GM12878 (cell line): ENCODE measurements at regions not wholly inside any gene's neighbourhood (a gene's known extent, or its start where the extent isn't known, plus 50 kb on each side); places are given as distances from the start of the nearest gene placed in this dataset.

Experiments
- ATAC-seq: fragments of 200-7000 bp; cut with Tn5 transposase; 3 replicates; pipeline ENCODE4 v1.9.1; 2020; ENCODE audit warnings: mild to moderate bottlenecking, moderate library complexity
- BruUV-seq: library from RNA; stranded (reverse); fragments of 400-500 nt; replicated peaks from 2 replicates; lab custom pipeline; 2021; lab: Mats Ljungman, UMichigan
- CTCF ChIA-PET: fragments of 300-600 bp; sonication (Branson Sonifier 250); formaldehyde crosslinking; extraction: SDS; loops from one replicate; lab custom pipeline; 2021; ENCODE audit warnings: inconsistent platforms; lab: Yijun Ruan, JAX
- POLR2A ChIA-PET: fragments of 350-600 bp; formaldehyde crosslinking; extraction: SDS; loops from one replicate; lab custom pipeline; 2021; ENCODE audit warnings: inconsistent platforms; lab: Charles Lee
- RAD21 ChIA-PET: fragments of 300-600 bp; sonication (Branson Sonifier 250); formaldehyde crosslinking; loops from one replicate; lab custom pipeline; 2023; ENCODE audit warnings: antibody characterized with exemption; ENCODE audit not compliant: unreplicated experiment; lab: Charles Lee
- SMC1A ChIA-PET: fragments of 300-600 bp; sonication (Branson Sonifier 250); formaldehyde crosslinking; loops from one replicate; lab custom pipeline; 2023; ENCODE audit not compliant: unreplicated experiment, uncharacterized antibody; lab: Charles Lee
- DNase-seq: peaks from one replicate; pipeline ENCODE4 v3.0.0-alpha.2; 2011; ENCODE audit warnings: low read depth, low spot score
- FAIRE-seq: peaks from 3 replicates; lab custom pipeline; 2011; peaks lifted over from hg19 to GRCh38; lab: Jason Lieb, UNC
- H2AFZ ChIP-seq: 2 replicates; pipeline ENCODE4 v1.6.0; 2011; ENCODE audit warnings: low read depth, low read length, control low read depth; ENCODE audit not compliant: control insufficient read depth
- H3K27ac ChIP-seq: 2 replicates; pipeline ENCODE4 v1.5.1; 2011; ENCODE audit warnings: control low read depth; ENCODE audit not compliant: control insufficient read depth, insufficient read depth
- H3K27me3 ChIP-seq, 2 experiments: replicated peaks in 1 of 2; 2 replicates each; pipeline versions ENCODE4 v1.6.0 to v1.6.1; 2011; ENCODE audit warnings: low read length in 1 of 2; ENCODE audit not compliant: control insufficient read depth in 2 of 2, insufficient read depth in 2 of 2
- H3K36me3 ChIP-seq, 2 experiments: 2 replicates each; pipeline ENCODE4 v1.5.1; 2011; ENCODE audit warnings: low read length in 1 of 2; ENCODE audit not compliant: control insufficient read depth in 2 of 2, insufficient read depth in 2 of 2
- H3K4me1 ChIP-seq: 2 replicates; pipeline ENCODE4 v1.6.1; 2011; ENCODE audit warnings: mild to moderate bottlenecking, low read length, moderate library complexity, mixed read lengths; ENCODE audit not compliant: control insufficient read depth, insufficient read depth
- H3K4me2 ChIP-seq: 2 replicates; pipeline ENCODE4 v1.6.0; 2011; ENCODE audit warnings: control low read depth; ENCODE audit not compliant: control insufficient read depth, insufficient read depth
- H3K4me3 ChIP-seq: fragments of 200-600 bp; sonication (generic); 2 replicates; pipeline ENCODE4 v1.5.1; 2016
- H3K79me2 ChIP-seq: 2 replicates; pipeline ENCODE4 v1.6.0; 2011; ENCODE audit warnings: low read length; ENCODE audit not compliant: control insufficient read depth, insufficient read depth
- H3K9ac ChIP-seq: 2 replicates; pipeline ENCODE4 v1.8.0; 2011; ENCODE audit warnings: low read length, control low read depth, mixed read lengths; ENCODE audit not compliant: control insufficient read depth, insufficient read depth
- H3K9me3 ChIP-seq: replicated peaks from 3 replicates; pipeline ENCODE4 v1.5.1; 2011; ENCODE audit warnings: mild to moderate bottlenecking, low read length; ENCODE audit not compliant: control insufficient read depth, insufficient read depth
- H4K20me1 ChIP-seq: 2 replicates; pipeline ENCODE4 v1.6.0; 2011; ENCODE audit not compliant: control insufficient read depth, insufficient read depth
- BMI1 ChIP-seq: fragments of 450-650 bp; IDR thresholded peaks from 2 replicates; pipeline ENCODE4 v1.6.1; 2016; ENCODE audit warnings: mild to moderate bottlenecking, moderate library complexity, borderline replicate concordance
- CEBPZ ChIP-seq: fragments of 150-350 bp; IDR thresholded peaks from 2 replicates; pipeline ENCODE4 v1.6.1; 2016; ENCODE audit warnings: low read depth, low read length
- NBN ChIP-seq: fragments of 450-650 bp; IDR thresholded peaks from 2 replicates; pipeline ENCODE4 v1.6.1; 2016
- POLR2A ChIP-seq: IDR thresholded peaks from 2 replicates; pipeline ENCODE4 v1.6.1; 2011; ENCODE audit warnings: low read depth, mild to moderate bottlenecking, low read length
- POLR2AphosphoS5 ChIP-seq: IDR thresholded peaks from 2 replicates; pipeline ENCODE4 v1.6.1; 2011; ENCODE audit warnings: mild to moderate bottlenecking, low read length, inconsistent platforms
- SKIL ChIP-seq: fragments of 450-650 bp; IDR thresholded peaks from 2 replicates; pipeline ENCODE4 v1.6.1; 2017; ENCODE audit warnings: mild to moderate bottlenecking, low read depth, inconsistent platforms; ENCODE audit not compliant: poor library complexity, severe bottlenecking
- TBL1XR1 ChIP-seq: IDR thresholded peaks from 2 replicates; pipeline ENCODE4 v1.6.1; 2012; ENCODE audit warnings: low read depth, low read length, improper control_type of control experiment
- WGBS: methylation state at CpG from one replicate; pipeline ENCODE4 v1.1.6; 2016; ENCODE audit warnings: low lambda C conversion rate; ENCODE audit not compliant: insufficient replicate concordance, insufficient coverage; ENCODE audit errors: missing lambda C conversion rate; 5-methylcytosine and 5-hydroxymethylcytosine counted together
- in situ Hi-C: fragments of 300-500 bp; cut with MboI; formaldehyde crosslinking; loops from 9 replicates; pipeline ENCODE4 v1.14.3; 2018; ENCODE audit warnings: mixed read lengths
- intact Hi-C: fragments of 100-400 bp; cut with micrococcal nuclease; formaldehyde crosslinking; loops from one replicate; pipeline ENCODE4 v1.14.2; 2022; ENCODE audit not compliant: unreplicated experiment
- TF ChIP-seq, protein P1 (sequence below): IDR thresholded peaks from 2 replicates; pipeline ENCODE4 v1.6.1; 2012; ENCODE audit warnings: low read depth, low read length, improper control_type of control experiment
- TF ChIP-seq, protein P2 (sequence below): fragments of 450-650 bp; IDR thresholded peaks from 2 replicates; pipeline ENCODE4 v1.6.1; 2017; ENCODE audit warnings: low read depth, mild to moderate bottlenecking, moderate library complexity

DNA sequence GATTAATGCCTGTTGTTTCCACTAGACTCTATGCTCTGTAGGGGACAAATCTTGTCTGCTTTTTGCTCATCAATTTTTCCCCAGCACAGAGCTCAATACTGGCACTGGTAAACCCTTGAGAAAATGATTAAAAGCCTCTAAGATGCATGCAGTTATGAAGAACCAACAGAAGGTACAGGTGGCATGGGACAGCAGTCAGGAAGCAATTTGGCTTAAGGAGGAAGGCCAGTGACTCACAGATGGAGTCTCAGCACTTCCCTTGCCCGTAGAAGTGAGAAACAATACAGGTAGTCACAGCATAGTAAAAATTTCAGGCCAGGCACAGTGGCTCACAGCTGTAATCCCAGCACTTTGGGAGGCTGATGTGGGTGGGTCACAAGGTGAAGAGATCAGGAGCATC is 504.7 kb upstream of the RBFOX1 start (continued):
- TF ChIP-seq POLR2AphosphoS5 (no peak), SKIL (no peak), NBN (no peak)
- TF ChIP-seq, all 136 proteins: peak for 0

- ChIA-PET SMC1A (no interaction called here), CTCF (no interaction called here), RAD21 (no interaction called here), POLR2A (no interaction called here)
- H2AFZ ChIP-seq, result no peak overlapping the region
- H3K4me2 ChIP-seq, result no peak overlapping the region
- intact Hi-C loops (no loop called here), in situ Hi-C loops (no loop called here)
- H3K4me1 ChIP-seq, result no peaks in the 10 kb centered on the region
- ATAC-seq (no peak), FAIRE-seq (no peak), DNase-seq (no peak)
- WGBS, result 0% methylated on average over 4 of the region's 4 CpGs
- no peak overlapping the region for H3K9ac ChIP-seq
- H3K79me2 ChIP-seq, result no peaks in the 10 kb centered on the region
- no peak overlapping the region for H3K27ac ChIP-seq
- no peak for TF ChIP-seq POLR2A
- no peaks in the 10 kb centered on the region; the same call in 2 of the 3 replicates for H3K9me3 ChIP-seq
- H3K4me3 ChIP-seq, result no peak overlapping the region
- H3K36me3 ChIP-seq, result no peaks in the 10 kb centered on the region
- no TSS peak for BruUV-seq
- H4K20me1 ChIP-seq, result no peaks in the 10 kb centered on the region
- H3K27me3 ChIP-seq, result no peaks in the 10 kb centered on the region
Observed at GRCh38 chr16:6827267-6827666, 505.4 kb upstream of the RBFOX1 start.

GRCh38 chr16:6822041-6822440 is 510.6 kb upstream of the RBFOX1 start:
- in situ Hi-C loops (no loop called here), intact Hi-C loops (no loop called here)
- CTCF ChIA-PET, result no interaction called here
- ATAC-seq (no peak), FAIRE-seq (no peak), DNase-seq (no peak)
- BruUV-seq, result no TSS peak
- Histone ChIP-seq H2AFZ (no peak overlapping the region), H3K9ac (no peak overlapping the region), H4K20me1 (no peaks in the 10 kb centered on the region), H3K79me2 (no peaks in the 10 kb centered on the region), H3K9me3 (no peaks in the 10 kb centered on the region), H3K27me3 (no peaks in the 10 kb centered on the region), H3K4me3 (no peak overlapping the region), H3K27ac (no peak overlapping the region), H3K4me1 (no peaks in the 10 kb centered on the region), H3K36me3 (no peaks in the 10 kb centered on the region), H3K4me2 (no peak overlapping the region)
- POLR2A ChIA-PET, result no interaction called here
- SMC1A ChIA-PET, result no interaction called here
- WGBS, result 0% methylated on average over 4 of the region's 4 CpGs
- RAD21 ChIA-PET, result no interaction called here
- TF ChIP-seq, protein P1, sequence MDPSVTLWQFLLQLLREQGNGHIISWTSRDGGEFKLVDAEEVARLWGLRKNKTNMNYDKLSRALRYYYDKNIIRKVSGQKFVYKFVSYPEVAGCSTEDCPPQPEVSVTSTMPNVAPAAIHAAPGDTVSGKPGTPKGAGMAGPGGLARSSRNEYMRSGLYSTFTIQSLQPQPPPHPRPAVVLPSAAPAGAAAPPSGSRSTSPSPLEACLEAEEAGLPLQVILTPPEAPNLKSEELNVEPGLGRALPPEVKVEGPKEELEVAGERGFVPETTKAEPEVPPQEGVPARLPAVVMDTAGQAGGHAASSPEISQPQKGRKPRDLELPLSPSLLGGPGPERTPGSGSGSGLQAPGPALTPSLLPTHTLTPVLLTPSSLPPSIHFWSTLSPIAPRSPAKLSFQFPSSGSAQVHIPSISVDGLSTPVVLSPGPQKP, result no peak
- no peak for TF ChIP-seq TBL1XR1
- TF ChIP-seq CEBPZ, result no peak
- no peak for TF ChIP-seq BMI1
- TF ChIP-seq, protein P2, sequence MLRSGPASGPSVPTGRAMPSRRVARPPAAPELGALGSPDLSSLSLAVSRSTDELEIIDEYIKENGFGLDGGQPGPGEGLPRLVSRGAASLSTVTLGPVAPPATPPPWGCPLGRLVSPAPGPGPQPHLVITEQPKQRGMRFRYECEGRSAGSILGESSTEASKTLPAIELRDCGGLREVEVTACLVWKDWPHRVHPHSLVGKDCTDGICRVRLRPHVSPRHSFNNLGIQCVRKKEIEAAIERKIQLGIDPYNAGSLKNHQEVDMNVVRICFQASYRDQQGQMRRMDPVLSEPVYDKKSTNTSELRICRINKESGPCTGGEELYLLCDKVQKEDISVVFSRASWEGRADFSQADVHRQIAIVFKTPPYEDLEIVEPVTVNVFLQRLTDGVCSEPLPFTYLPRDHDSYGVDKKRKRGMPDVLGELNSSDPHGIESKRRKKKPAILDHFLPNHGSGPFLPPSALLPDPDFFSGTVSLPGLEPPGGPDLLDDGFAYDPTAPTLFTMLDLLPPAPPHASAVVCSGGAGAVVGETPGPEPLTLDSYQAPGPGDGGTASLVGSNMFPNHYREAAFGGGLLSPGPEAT, result no peak
